H1 (cell line): ENCODE measurements at regions not wholly inside any gene's neighbourhood (a gene's known extent, or its start where the extent isn't known, plus 50 kb on each side); places are given as distances from the start of the nearest gene placed in this dataset.
A peak's percentile ranks its signal among the peaks of the same experiment; 100 is the strongest.

Experiments
- POU5F1 ChIP-seq: IDR thresholded peaks from 2 replicates; pipeline ENCODE4 v1.6.1; 2011; ENCODE audit warnings: low read depth, mild to moderate bottlenecking, low read length, moderate library complexity
- TF ChIP-seq, protein P1 (sequence below): fragments of 300-600 bp; sonication (generic); IDR thresholded peaks from 2 replicates; pipeline ENCODE4 v1.7.1; 2012; ENCODE audit warnings: low read length, moderate library complexity, mild to moderate bottlenecking, inconsistent platforms; ENCODE audit not compliant: insufficient replicate concordance
- TF ChIP-seq, protein P2 (sequence below): IDR thresholded peaks from 2 replicates; pipeline ENCODE4 v1.6.1; 2012; ENCODE audit warnings: low read length, inconsistent platforms

DNA sequence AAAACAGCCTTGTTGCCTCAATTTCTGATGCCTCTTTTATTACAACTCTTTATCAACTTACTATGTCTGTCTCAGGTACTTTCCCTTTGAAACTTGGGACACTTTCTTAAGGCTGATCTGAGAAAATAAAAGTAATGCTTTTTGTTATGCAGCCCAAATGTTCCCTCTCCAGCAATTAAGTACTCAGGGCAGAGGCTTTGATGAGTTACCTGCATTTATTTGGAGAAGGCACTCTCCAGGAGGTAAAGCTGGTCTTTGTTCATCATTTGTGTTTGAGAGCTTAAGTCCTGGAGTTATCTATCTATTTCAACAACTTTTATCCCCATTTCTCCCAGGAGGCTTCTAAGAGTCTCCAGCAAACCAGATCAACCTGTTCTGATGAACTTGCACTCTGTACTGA, 259.2 kb downstream of the ASXL3 start (continued):
- TF ChIP-seq, protein P1, sequence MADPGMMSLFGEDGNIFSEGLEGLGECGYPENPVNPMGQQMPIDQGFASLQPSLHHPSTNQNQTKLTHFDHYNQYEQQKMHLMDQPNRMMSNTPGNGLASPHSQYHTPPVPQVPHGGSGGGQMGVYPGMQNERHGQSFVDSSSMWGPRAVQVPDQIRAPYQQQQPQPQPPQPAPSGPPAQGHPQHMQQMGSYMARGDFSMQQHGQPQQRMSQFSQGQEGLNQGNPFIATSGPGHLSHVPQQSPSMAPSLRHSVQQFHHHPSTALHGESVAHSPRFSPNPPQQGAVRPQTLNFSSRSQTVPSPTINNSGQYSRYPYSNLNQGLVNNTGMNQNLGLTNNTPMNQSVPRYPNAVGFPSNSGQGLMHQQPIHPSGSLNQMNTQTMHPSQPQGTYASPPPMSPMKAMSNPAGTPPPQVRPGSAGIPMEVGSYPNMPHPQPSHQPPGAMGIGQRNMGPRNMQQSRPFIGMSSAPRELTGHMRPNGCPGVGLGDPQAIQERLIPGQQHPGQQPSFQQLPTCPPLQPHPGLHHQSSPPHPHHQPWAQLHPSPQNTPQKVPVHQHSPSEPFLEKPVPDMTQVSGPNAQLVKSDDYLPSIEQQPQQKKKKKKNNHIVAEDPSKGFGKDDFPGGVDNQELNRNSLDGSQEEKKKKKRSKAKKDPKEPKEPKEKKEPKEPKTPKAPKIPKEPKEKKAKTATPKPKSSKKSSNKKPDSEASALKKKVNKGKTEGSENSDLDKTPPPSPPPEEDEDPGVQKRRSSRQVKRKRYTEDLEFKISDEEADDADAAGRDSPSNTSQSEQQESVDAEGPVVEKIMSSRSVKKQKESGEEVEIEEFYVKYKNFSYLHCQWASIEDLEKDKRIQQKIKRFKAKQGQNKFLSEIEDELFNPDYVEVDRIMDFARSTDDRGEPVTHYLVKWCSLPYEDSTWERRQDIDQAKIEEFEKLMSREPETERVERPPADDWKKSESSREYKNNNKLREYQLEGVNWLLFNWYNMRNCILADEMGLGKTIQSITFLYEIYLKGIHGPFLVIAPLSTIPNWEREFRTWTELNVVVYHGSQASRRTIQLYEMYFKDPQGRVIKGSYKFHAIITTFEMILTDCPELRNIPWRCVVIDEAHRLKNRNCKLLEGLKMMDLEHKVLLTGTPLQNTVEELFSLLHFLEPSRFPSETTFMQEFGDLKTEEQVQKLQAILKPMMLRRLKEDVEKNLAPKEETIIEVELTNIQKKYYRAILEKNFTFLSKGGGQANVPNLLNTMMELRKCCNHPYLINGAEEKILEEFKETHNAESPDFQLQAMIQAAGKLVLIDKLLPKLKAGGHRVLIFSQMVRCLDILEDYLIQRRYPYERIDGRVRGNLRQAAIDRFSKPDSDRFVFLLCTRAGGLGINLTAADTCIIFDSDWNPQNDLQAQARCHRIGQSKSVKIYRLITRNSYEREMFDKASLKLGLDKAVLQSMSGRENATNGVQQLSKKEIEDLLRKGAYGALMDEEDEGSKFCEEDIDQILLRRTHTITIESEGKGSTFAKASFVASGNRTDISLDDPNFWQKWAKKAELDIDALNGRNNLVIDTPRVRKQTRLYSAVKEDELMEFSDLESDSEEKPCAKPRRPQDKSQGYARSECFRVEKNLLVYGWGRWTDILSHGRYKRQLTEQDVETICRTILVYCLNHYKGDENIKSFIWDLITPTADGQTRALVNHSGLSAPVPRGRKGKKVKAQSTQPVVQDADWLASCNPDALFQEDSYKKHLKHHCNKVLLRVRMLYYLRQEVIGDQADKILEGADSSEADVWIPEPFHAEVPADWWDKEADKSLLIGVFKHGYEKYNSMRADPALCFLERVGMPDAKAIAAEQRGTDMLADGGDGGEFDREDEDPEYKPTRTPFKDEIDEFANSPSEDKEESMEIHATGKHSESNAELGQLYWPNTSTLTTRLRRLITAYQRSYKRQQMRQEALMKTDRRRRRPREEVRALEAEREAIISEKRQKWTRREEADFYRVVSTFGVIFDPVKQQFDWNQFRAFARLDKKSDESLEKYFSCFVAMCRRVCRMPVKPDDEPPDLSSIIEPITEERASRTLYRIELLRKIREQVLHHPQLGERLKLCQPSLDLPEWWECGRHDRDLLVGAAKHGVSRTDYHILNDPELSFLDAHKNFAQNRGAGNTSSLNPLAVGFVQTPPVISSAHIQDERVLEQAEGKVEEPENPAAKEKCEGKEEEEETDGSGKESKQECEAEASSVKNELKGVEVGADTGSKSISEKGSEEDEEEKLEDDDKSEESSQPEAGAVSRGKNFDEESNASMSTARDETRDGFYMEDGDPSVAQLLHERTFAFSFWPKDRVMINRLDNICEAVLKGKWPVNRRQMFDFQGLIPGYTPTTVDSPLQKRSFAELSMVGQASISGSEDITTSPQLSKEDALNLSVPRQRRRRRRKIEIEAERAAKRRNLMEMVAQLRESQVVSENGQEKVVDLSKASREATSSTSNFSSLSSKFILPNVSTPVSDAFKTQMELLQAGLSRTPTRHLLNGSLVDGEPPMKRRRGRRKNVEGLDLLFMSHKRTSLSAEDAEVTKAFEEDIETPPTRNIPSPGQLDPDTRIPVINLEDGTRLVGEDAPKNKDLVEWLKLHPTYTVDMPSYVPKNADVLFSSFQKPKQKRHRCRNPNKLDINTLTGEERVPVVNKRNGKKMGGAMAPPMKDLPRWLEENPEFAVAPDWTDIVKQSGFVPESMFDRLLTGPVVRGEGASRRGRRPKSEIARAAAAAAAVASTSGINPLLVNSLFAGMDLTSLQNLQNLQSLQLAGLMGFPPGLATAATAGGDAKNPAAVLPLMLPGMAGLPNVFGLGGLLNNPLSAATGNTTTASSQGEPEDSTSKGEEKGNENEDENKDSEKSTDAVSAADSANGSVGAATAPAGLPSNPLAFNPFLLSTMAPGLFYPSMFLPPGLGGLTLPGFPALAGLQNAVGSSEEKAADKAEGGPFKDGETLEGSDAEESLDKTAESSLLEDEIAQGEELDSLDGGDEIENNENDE = peak; percentile 82
- TF ChIP-seq, protein P2, sequence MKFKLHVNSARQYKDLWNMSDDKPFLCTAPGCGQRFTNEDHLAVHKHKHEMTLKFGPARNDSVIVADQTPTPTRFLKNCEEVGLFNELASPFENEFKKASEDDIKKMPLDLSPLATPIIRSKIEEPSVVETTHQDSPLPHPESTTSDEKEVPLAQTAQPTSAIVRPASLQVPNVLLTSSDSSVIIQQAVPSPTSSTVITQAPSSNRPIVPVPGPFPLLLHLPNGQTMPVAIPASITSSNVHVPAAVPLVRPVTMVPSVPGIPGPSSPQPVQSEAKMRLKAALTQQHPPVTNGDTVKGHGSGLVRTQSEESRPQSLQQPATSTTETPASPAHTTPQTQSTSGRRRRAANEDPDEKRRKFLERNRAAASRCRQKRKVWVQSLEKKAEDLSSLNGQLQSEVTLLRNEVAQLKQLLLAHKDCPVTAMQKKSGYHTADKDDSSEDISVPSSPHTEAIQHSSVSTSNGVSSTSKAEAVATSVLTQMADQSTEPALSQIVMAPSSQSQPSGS = no peak
- TF ChIP-seq POU5F1 = peak; percentile 72
